Muscle of back (tissue), 3 donors: ENCODE measurements at regions not wholly inside any gene's neighbourhood (a gene's known extent, or its start where the extent isn't known, plus 50 kb on each side); places are given as distances from the start of the nearest gene placed in this dataset.

Experiments
- DNase-seq, 3 donors: peaks; one replicate each; pipeline versions ENCODE4 v3.0.0 to v3.0.0-alpha.2; 2013

- peak in 1 of 3 donors; percentile 98 for DNase-seq
Measured at GRCh38 chr12:58364389-58365086, 423.2 kb downstream of the ATP23 start.

DNA sequence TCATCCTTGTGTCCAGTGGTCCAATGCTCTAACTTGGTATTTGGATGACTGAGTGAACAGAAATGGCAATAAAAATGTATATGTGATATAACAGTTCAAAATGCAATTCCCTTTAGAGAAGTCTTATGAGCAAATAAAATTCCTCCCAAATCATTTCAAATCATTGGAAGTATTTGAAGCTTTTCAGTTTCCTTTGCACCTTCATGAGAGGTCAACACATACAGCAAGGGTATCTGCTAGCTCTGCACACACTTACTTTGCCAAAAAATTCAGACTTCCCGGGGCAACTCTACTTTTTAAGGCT, 423.7 kb downstream of the ATP23 start:
- no peak for DNase-seq

DNA sequence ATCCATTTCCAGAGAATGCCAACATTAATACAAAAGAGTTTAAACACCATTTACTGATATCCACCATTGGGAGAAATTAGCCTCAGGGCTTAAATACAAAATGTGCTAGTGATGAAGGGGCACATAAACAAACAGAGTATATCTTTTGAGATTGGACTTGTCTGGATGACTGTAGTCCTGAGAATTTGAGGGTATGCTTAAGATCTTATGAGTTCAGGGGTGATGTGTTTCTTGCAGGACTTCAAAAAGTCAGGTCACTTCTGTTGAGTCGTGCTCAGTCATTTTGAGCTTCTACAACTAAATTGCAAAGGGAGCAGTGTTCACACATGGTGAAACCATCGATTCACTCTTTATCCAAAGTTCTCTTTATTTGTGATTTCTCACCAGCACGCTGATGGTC, 425.7 kb downstream of the ATP23 start:
- DNase-seq, result no peak

DNA sequence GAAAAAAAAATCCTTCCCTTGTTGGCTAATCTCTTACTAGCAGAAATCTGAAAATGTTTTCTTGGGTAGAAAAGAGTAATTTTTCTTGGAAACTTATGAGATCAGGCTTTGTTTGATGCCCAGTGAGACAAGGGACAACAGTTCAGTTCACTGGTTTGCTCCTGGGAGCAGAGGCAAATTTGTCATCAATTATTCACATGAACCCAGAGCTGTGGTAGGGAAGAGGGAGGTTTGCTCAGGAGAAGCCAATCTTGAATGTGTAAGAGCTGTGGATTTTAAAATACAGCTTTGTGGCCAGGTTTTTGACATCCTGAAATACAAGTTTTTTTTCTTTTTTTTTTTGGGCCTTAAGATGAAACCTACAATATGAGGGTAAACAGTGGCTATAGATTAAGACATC, 426.6 kb downstream of the ATP23 start:
- no peak for DNase-seq

DNA sequence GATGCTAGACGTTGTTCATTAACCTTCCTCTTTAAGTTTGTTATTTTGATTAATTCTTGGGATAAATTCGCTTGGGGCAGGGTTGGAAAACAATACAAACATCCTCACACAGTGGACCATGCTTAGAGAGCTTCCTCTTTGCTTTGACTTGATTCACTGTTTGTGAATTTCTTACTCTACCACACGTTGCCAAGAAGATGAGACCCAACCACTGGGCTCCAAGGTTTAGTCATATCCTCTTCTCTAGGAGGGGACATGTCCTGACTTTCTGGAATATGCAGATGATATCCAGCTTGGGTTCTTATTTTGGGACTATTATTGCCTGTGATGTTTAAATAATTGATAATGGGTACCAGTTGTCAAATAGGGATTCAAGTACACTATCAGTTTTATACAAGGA, 428.2 kb downstream of the ATP23 start:
- DNase-seq, result no peak

GRCh38 chr12:58372298-58372697, 430.9 kb downstream of the ATP23 start:
- DNase-seq, result no peak

DNA sequence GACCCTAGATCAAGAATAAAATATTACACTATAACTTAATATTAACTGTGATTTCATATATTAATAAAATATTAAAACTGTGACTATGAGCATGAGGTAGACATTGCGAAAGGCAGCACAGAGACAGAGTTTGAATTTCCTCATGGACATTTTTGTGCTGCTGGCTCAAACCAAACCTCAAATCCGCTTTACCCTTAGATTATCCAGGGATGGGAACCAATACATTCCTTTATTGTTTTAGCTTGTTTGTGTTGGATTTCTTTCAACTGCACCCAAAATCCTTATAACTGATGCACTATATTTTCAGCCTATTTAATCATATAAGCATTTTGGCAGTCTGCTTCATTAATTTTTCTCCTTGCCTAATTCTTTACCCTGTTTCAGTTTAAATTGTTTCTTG, 436.7 kb downstream of the ATP23 start:
- DNase-seq, result no peak

GRCh38 chr12:58381546-58381945, 440.2 kb downstream of the ATP23 start:
- peak in 2 of 3 donors; percentile 48 to 77 for DNase-seq

- peak in 1 of 3 donors; percentile 21 for DNase-seq
Measured at GRCh38 chr12:58384196-58384595, 442.8 kb downstream of the ATP23 start.

- DNase-seq, result no peak
Measured at GRCh38 chr12:58386136-58386535, 444.8 kb downstream of the ATP23 start.

GRCh38 chr12:58387199-58387598, 445.8 kb downstream of the ATP23 start:
- no peak for DNase-seq

DNA sequence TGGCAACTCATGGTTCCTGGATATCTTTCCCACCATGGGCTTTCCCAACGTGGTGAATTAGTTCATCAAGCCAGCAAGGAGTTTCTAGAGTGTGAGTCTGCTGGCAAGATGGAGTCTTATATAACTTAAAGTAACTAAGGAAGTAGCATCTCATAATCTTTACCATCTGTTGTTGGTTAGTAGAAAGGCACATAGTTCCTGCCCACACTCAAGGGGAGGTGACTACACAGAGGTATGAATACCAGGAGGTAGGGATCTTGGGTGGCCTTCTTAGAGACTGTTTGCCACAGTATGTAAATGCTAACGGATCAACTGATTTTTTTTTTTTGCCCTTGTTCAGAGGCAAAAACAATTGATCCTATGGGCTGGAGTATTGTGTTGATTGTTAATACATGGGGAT, 446.9 kb downstream of the ATP23 start:
- no peak for DNase-seq

GRCh38 chr12:58393152-58393551, 451.8 kb downstream of the ATP23 start:
- no peak for DNase-seq

- DNase-seq, result no peak
Measured at GRCh38 chr12:58395056-58395455, 453.7 kb downstream of the ATP23 start.

DNA sequence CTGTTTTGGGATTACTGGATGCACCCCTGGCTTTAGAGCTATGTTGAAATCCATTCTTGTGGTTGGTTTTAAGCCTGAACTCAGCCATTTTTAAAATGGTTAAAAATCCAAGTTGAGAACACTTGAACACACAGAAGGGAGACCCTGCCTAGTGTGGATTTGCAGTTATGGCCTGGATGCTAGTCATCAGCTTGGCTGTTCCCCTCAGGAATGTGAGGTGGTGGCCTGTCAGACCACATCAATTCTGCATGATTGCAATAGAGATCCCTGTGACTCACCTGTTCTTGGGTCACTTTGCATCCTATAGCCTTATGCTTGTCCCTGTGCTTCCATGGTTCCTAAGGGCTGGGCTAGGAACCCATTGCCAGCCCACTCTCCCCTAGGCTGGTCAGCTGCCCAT, 454.1 kb downstream of the ATP23 start:
- no peak for DNase-seq

GRCh38 chr12:58396239-58396638, 454.9 kb downstream of the ATP23 start:
- no peak for DNase-seq

DNA sequence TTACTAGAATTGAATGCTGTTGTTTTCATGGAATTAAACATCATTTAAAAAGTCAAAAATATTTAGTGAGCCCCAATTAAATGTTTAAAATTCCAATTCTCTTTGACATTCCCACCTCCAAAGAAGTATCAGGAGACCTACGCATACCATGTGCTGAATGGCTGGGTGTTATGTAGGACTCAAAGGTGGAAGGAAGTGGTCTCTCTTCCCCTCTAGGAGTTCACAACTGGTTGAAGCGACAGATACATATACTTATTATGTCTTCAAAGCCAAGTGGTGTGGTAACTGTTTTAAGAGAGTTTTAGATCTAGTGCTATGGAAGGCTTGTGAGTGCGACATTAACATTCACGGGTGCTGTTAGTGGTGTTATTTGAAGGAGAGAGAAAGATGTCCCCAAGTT, 464.0 kb downstream of the ATP23 start:
- no peak for DNase-seq

DNA sequence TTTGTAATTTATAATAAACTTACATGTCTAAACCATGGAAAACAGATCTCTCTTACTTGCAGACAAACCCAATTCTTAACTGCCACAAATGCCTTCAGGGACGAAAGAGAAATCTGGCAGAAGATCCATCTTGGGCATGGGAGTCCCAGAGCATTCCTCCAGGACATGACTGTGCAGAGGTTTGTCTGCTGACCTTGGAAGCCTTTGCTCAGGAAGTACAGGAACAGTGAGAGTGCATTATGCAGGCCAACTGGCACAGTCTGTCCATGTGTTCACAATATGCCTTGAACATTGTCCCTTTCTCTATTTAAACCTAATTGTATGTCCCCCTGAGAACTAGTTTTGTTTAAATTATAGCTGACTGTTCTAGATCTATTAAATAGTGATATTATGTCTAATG, 467.1 kb downstream of the ATP23 start:
- peak in 1 of 3 donors; percentile 50 for DNase-seq

DNA sequence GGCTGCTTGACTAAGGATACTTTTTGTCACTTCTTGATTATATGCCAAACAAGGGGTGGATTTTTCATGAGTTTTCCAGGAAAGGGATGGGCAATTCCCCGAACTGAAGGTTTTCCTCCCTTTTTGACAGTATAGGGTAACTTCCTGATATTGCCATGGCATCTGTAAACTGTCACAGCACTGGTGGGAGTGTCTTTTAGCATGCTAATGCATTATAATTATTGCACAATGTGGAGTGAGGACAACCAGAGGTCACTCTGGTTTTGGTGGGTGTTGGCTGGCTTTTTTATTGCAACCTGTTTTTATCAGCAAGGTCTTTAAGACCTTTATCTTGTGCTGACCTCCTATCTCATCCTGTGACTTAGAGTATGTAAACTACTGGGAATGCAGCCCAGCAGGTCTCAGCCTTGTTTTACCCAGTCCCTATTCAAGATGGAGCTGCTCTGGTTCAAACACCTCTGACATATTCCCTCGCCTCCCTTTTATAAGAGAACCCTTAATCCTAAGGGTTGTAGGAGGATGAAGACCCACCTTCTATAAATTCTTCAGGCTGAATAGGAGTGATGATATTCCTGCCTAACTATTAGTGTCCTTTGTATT, 471.2 kb downstream of the ATP23 start:
- DNase-seq, result no peak

GRCh38 chr12:58413794-58414193, 472.4 kb downstream of the ATP23 start:
- DNase-seq, result peak in 1 of 3 donors; percentile 23

- DNase-seq, result peak in 1 of 3 donors; percentile 64
Measured at GRCh38 chr12:58414398-58414871, 473.1 kb downstream of the ATP23 start.

GRCh38 chr12:58415716-58416115, 474.3 kb downstream of the ATP23 start:
- no peak for DNase-seq

- DNase-seq, result peak in 2 of 3 donors; percentile 25 to 80
Measured at GRCh38 chr12:58416236-58416635, 474.9 kb downstream of the ATP23 start.

DNA sequence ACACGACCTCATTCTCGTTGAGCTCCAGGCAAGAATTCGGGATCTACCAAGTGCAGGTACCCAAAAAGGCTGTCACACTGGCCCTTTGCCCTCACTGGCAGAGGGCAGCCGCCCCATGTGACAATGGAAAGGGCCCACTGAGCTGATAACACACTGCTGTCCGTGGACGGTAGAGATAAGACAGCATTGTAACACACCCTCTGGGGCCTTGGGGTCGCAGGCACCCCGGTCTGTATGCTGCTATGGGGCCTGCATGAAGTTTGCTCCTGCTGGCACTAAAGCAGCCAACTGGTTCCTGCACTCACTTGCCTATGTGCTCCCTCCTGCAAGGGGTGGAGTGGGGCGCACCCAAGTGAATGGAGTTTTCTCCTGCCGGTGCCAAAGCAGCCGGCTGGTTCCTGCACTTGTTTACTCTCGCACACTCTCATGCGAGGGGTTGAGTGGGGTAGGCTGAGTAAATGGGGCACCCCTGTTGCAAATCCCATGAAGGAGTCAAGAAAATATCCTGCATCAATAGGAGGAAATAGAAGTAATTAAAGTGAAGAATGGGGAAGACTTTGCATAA, 477.9 kb downstream of the ATP23 start:
- no peak for DNase-seq
